Gastrocnemius medialis (tissue), 4 donors: ENCODE measurements at regions not wholly inside any gene's neighbourhood (a gene's known extent, or its start where the extent isn't known, plus 50 kb on each side); places are given as distances from the start of the nearest gene placed in this dataset.

Experiments
- CTCF ChIP-seq, 5 experiments: fragments of 450-650 bp in 3 of 5; fragments of 200-600 bp in 2 of 5; sonication (generic) in 2 of 5; IDR thresholded peaks in 4 of 5; conservative IDR thresholded peaks in 1 of 5; 1 replicate in 4 of 5; 2 replicates in 1 of 5; pipeline ENCODE4 v1.5.1; 2016 to 2019; ENCODE audit warnings: antibody characterized with exemption in 5 of 5, mild to moderate bottlenecking in 3 of 5, moderate library complexity in 3 of 5
- POLR2A ChIP-seq, 2 donors: fragments of 450-650 bp; IDR thresholded peaks; one replicate each; pipeline ENCODE4 v1.6.1; 2017; ENCODE audit warnings: antibody characterized with exemption in 2 of 2, mild to moderate bottlenecking in 2 of 2, moderate library complexity in 2 of 2

- no peak for TF ChIP-seq CTCF (IDR thresholded peaks at IDR 0.05 in 4 of 5, conservative IDR thresholded peaks at IDR 0.05 in 1 of 5)
- no peak for TF ChIP-seq POLR2A (IDR thresholded peaks at IDR 0.05)
These were observed 340.8 kb downstream of the KLF5 start for GRCh38 chr13:73399347-73400216.
